Kidney epithelial cell (primary cell): ENCODE measurements at regions not wholly inside any gene's neighbourhood (a gene's known extent, or its start where the extent isn't known, plus 50 kb on each side); places are given as distances from the start of the nearest gene placed in this dataset.

ENCODE experiments used
- DNase-seq: peaks from one replicate; pipeline ENCODE4 v3.0.0-alpha.2; 2010; ENCODE audit warnings: low read depth
- H3K27me3 ChIP-seq: 2 replicates; pipeline ENCODE4 v1.6.0; 2011; ENCODE audit warnings: low read length; ENCODE audit not compliant: control insufficient read depth, insufficient read depth
- H3K36me3 ChIP-seq: 2 replicates; pipeline ENCODE4 v1.5.1; 2011; ENCODE audit warnings: low read length; ENCODE audit not compliant: control insufficient read depth, insufficient read depth
- H3K4me3 ChIP-seq: 2 replicates; pipeline ENCODE4 v1.5.1; 2011; ENCODE audit warnings: low read depth, mild to moderate bottlenecking, control low read depth, low read length
- CTCF ChIP-seq: IDR thresholded peaks from 2 replicates; pipeline ENCODE4 v1.5.1; 2011; ENCODE audit warnings: mild to moderate bottlenecking, moderate library complexity, low read length, control low read depth, inconsistent platforms; ENCODE audit not compliant: insufficient read depth, poor library complexity, severe bottlenecking

DNA sequence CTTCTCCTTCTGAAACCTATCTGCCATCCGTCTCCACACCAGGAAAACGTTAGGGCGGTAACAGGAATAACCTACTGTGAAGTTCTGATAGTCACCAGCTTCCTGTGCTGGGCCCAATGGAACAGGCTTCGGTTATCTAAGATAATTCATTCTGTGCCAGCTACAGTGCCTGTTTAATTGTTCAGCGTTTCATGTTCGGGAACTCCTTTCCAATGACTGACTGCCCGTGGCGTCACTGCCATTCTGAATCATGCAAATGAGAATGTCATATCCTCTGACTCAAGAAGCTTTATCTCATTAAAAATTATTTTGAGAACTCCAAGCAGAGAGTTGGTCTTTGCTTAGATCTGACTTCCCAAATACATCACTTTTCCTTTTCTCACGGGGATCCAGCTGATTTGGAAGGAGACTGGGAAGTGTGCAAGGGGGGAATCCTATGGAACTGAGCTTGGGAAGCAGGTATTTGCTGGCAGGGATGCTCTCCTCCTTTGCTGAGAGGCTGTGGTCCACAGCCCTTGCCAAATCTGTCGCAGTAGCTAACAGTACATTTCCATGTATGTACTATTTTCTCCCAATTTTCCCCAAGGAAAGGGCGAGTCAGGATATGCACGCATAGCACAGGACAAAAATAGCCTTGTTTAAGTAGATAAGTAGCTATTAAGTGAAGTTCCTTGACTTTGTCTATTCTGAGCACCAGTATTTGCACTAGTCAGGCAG, 358.7 kb downstream of the LTN1 start:
- Histone ChIP-seq H3K4me3 (no peak overlapping the region), H3K27me3 (no peaks in the 10 kb centered on the region), H3K36me3 (no peaks in the 10 kb centered on the region)
- DNase-seq, result no peak
- no peak for TF ChIP-seq CTCF

- H3K4me3 ChIP-seq, result no peak overlapping the region
- no peaks in the 10 kb centered on the region for H3K36me3 ChIP-seq
- no peak for TF ChIP-seq CTCF
- H3K27me3 ChIP-seq, result no peaks in the 10 kb centered on the region
- DNase-seq, result no peak
Observed at GRCh38 chr21:28632755-28633408, 359.8 kb downstream of the LTN1 start.

- no peaks in the 10 kb centered on the region for H3K36me3 ChIP-seq
- no peaks in the 10 kb centered on the region for H3K27me3 ChIP-seq
- no peak for DNase-seq
- no peak overlapping the region for H3K4me3 ChIP-seq
- TF ChIP-seq CTCF, result no peak
Observed at GRCh38 chr21:28627691-28628090, 365.0 kb downstream of the LTN1 start.

DNA sequence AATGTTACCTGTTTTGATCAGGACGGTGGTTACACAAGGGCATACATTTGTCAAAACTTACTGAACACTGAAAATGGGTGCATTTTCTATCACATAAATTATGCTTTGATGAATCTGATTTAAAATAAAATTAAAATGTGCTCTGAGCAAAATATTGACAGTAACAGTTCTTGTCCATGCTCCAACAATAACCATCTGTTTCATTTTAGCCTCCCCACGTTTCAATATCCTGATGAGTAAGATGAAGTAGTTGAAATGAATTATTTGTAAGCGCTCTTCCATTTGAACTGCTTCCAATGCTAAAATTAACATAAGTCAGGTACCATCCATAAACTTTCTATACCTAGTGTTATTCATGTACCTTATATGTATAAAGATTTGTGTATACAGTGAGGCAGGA, 365.4 kb downstream of the LTN1 start:
- H3K36me3 ChIP-seq, result no peaks in the 10 kb centered on the region

GRCh38 chr21:28624626-28625025, 368.1 kb downstream of the LTN1 start:
- Histone ChIP-seq H3K36me3 (no peaks in the 10 kb centered on the region), H3K4me3 (no peak overlapping the region), H3K27me3 (no peaks in the 10 kb centered on the region)
- DNase-seq, result no peak
- TF ChIP-seq CTCF, result no peak

More for the DNA sequence above, 365.4 kb downstream of the LTN1 start:
- DNase-seq, result no peak
- TF ChIP-seq CTCF, result no peak
- no peak overlapping the region for H3K4me3 ChIP-seq
- H3K27me3 ChIP-seq, result no peaks in the 10 kb centered on the region
